ENCODE measurements at regions not wholly inside any gene's neighbourhood (a gene's known extent, or its start where the extent isn't known, plus 50 kb on each side); places are given as distances from the start of the nearest gene placed in this dataset.
"Not testable (repeated sequence)": the region's sequence is repeated elsewhere in the genome, so short reads cannot be mapped to it uniquely, and the experiment has no call there.

DNA sequence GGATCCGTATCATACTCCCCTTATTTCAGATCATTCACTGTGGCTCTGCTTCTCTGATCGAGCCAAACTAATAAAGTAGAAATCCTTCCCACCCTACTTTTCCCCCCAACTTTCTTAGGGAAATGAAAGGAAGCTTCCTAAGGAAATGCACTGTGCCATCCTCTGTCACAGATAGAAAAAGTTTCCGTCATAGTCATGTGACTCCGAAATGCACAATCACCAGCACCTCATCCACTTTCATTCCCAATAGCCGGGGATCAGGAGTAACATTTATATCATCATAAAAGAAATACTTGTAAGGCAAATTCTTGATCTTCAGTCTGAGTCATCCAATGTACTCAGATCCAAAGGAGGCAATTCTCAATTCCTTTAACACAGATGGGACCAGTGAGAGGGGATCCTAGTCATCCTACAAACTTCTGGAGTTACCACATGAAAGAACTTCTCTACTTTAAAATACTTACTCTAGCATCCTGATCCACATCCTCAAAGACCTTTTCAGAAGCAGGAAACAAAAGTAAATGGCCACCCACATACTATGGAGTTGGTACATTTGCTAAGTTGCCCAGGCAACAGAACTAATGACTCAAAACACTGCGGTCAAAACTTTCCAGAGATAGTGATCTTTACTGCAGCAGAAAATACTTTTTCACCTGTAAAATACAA, 97.8 kb upstream of the ZC3H11B start:
- H3K4me1 Mint-ChIP-seq (ENCODE audit: low read depth) = no peaks in the 10 kb centered on the region
- no peaks in the 10 kb centered on the region for H3K9me3 Mint-ChIP-seq
- H3K36me3 Mint-ChIP-seq (ENCODE audit: low read depth) = no peaks in the 10 kb centered on the region
- no peak overlapping the region for H3K27ac Mint-ChIP-seq
- no peaks in the 10 kb centered on the region for H3K27me3 Mint-ChIP-seq
- intact Hi-C loops (cut with micrococcal nuclease) = no loop called here
- H3K4me3 Mint-ChIP-seq = no peak overlapping the region

DNA sequence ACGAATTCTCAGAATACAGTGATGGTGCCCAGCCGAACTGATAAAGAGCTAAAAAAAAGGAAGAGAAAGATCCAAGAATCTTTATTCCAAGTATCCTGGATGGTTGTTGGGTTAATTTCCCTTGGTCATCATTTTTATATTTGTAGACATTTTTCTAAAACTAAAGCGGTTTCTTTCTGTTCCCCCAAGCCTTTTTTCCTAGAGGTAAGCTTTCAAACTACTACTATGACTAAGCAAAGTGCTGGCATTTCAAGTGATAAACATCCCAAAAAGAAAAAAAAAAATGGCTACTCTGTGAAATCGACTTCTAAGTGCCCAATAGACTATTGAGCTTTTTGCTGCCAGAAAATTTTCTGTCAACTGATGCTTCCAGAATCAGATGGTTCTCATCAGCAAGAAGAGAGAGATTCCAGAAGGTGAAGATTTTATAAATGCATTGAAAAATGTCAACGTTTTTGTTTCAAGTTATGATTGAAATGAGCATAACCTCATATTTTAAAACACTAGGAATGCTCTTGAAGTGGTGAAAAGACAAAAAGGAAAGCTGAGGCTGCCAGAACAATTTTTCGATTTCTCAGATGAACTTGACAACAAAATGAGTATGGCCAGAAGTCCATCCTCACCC, 96.1 kb upstream of the ZC3H11B start:
- no peaks in the 10 kb centered on the region for H3K27me3 Mint-ChIP-seq
- intact Hi-C loops (cut with micrococcal nuclease) = no loop called here
- no peaks in the 10 kb centered on the region for H3K4me1 Mint-ChIP-seq (ENCODE audit: low read depth)
- no peak overlapping the region for H3K27ac Mint-ChIP-seq
- no peaks in the 10 kb centered on the region for H3K36me3 Mint-ChIP-seq (ENCODE audit: low read depth)
- H3K4me3 Mint-ChIP-seq = no peak overlapping the region
- no peaks in the 10 kb centered on the region for H3K9me3 Mint-ChIP-seq

DNA sequence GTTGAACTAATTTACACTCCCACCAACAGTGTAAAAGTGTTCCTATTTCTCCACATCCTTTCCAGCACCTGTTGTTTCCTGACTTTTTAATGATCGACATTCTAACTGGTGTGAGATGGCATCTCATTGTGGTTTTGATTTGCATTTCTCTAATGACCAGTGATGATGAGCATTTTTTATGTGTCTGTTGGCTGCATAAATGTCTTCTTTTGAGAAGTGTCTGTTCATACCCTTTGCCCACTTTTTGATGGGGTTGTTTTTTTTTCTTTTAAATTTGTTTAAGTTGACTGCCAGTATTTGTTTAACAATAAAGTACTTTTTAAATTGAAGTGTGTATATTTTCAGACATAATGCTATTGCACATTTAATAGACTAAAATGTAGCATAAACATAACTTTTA, 95.0 kb upstream of the ZC3H11B start:
- H3K4me1 Mint-ChIP-seq (ENCODE audit: low read depth); H3K27ac Mint-ChIP-seq; H3K36me3 Mint-ChIP-seq (ENCODE audit: low read depth); H3K4me3 Mint-ChIP-seq; H3K9me3 Mint-ChIP-seq; intact Hi-C loops (cut with micrococcal nuclease); H3K27me3 Mint-ChIP-seq: not testable (repeated sequence)

DNA sequence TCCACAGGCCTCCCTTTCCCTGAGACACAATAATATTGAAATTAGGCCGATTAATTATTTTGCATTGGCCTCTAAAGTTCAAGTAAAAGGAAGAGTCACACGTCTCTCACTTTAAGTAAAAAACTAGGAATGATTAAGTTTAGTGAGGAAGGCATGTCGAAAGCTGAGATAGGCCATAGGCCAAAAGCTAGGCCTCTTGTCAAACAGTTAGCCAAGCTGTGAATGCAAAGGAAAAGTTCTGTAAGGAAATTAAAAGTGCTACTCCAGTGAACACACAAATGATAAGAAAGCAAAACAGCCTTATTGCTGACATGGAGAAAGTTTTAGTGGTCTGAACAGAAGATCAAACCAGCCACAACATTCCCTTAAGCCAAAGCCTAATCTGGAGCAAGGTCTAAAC, 91.4 kb upstream of the ZC3H11B start:
- H3K27me3 Mint-ChIP-seq; H3K4me1 Mint-ChIP-seq (ENCODE audit: low read depth); H3K4me3 Mint-ChIP-seq; H3K9me3 Mint-ChIP-seq; H3K36me3 Mint-ChIP-seq (ENCODE audit: low read depth); H3K27ac Mint-ChIP-seq; intact Hi-C loops (cut with micrococcal nuclease): not testable (repeated sequence)

DNA sequence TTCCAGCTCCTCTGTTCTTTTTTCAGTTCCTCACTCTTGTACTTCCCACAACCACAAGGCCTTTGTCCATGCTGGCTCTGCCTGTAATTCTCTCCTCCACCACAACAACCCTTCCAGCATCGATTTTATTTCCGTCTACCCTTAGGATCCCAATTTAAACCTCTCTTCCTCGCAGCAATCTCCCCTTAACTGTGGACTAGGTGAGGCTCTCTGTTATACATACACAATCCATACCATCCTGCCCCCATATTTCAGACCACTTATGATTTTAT, 90.4 kb upstream of the ZC3H11B start:
- intact Hi-C loops (cut with micrococcal nuclease) = no loop called here
- H3K36me3 Mint-ChIP-seq (ENCODE audit: low read depth) = no peaks in the 10 kb centered on the region
- no peaks in the 10 kb centered on the region for H3K9me3 Mint-ChIP-seq
- H3K4me1 Mint-ChIP-seq (ENCODE audit: low read depth) = no peaks in the 10 kb centered on the region
- no peaks in the 10 kb centered on the region for H3K27me3 Mint-ChIP-seq
- H3K27ac Mint-ChIP-seq = no peak overlapping the region
- no peak overlapping the region for H3K4me3 Mint-ChIP-seq

DNA sequence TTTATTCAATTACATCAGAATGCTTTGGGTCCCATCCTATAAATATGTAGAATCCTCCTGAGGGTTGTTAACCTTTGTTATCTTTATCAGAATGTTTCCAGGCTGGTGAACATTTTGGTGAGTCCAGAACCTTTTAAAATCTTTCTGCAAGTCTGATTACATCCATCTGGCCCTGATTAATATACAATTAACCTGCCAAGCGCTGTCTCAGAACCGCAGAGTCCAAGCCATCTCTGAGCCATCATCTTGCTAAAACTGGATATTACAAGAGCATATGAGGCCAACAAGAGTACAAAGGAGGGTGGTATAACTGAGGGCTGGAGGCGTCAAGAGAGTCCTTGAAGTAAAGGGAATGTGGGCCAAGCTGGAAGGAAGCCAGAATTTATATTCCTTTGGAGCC, 88.6 kb upstream of the ZC3H11B start:
- H3K4me3 Mint-ChIP-seq = no peak overlapping the region
- H3K27me3 Mint-ChIP-seq = no peaks in the 10 kb centered on the region
- H3K9me3 Mint-ChIP-seq = no peaks in the 10 kb centered on the region
- no peaks in the 10 kb centered on the region for H3K36me3 Mint-ChIP-seq (ENCODE audit: low read depth)
- intact Hi-C loops (cut with micrococcal nuclease) = no loop called here
- no peak overlapping the region for H3K27ac Mint-ChIP-seq
- H3K4me1 Mint-ChIP-seq (ENCODE audit: low read depth) = no peaks in the 10 kb centered on the region

DNA sequence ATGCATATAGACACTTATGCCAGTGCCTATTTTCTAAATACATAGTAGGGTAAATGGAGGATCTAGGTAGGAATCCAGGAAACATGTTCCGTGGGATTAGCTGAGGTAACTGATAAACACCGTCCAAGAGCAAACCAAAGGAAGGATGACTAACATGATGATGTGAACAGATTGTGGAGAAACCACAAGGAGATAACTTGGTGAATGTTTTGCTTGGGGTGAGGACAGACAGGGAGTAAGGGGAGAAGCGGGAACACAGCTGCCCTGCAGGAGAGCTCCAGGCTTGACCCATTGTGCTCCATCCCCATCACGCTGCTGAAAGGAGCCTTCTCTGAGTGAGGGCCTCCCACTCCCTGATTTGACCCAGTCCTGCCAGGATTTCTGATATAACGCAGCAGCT, 87.0 kb upstream of the ZC3H11B start:
- intact Hi-C loops (cut with micrococcal nuclease) = no loop called here
- H3K4me3 Mint-ChIP-seq = no peak overlapping the region
- no peak overlapping the region for H3K27ac Mint-ChIP-seq
- no peaks in the 10 kb centered on the region for H3K9me3 Mint-ChIP-seq
- H3K27me3 Mint-ChIP-seq = no peaks in the 10 kb centered on the region
- H3K36me3 Mint-ChIP-seq (ENCODE audit: low read depth) = no peaks in the 10 kb centered on the region
- H3K4me1 Mint-ChIP-seq (ENCODE audit: low read depth) = no peaks in the 10 kb centered on the region

DNA sequence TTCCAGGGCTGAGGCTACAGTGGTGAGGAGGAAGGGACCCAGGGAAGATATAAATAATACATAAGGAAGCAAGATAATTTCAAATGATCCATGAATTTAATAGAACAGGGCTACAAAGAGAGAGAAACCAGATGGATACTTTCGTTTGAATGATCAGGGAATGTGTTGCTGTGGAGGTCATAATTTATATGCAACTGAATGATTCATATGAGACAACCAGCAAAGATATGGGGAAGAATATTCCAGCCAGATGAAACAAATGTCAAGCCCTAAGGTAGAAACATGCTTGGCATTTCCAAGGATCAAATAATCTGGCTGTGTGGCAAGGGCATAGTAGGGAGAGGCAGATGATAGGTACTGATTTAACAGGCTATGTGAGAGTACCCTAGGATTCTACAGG, 84.8 kb upstream of the ZC3H11B start:
- intact Hi-C loops (cut with micrococcal nuclease) = no loop called here
- Mint-ChIP-seq H3K9me3 (no peaks in the 10 kb centered on the region), H3K36me3 (ENCODE audit: low read depth) (no peaks in the 10 kb centered on the region), H3K4me1 (ENCODE audit: low read depth) (no peaks in the 10 kb centered on the region), H3K4me3 (no peak overlapping the region), H3K27ac (no peak overlapping the region), H3K27me3 (no peaks in the 10 kb centered on the region)

DNA sequence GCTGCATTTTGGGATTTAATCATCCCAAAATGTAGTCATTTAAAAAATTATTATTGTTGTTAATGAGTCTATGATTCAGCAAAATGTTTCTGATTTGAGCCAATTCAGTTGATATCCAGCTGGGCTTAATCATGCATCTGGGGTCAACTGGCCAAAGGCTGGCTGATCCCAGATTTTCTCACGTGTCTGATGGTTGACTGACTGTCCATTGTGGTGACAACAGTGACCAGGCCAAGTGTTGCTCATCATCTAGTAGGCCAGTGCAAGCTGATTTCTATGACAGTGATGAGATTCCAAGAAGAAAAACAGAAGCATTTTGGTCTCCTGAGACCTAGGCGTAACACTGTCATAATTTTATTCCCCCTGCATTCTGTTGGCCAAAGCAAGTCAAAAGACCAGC, 80.1 kb upstream of the ZC3H11B start:
- no peaks in the 10 kb centered on the region for H3K9me3 Mint-ChIP-seq
- no peaks in the 10 kb centered on the region for H3K36me3 Mint-ChIP-seq (ENCODE audit: low read depth)
- no peaks in the 10 kb centered on the region for H3K4me1 Mint-ChIP-seq (ENCODE audit: low read depth)
- peaks cover 2% of the 10 kb centered on the region for H3K27me3 Mint-ChIP-seq
- no peak overlapping the region for H3K4me3 Mint-ChIP-seq
- intact Hi-C loops (cut with micrococcal nuclease) = no loop called here
- H3K27ac Mint-ChIP-seq = no peak overlapping the region

DNA sequence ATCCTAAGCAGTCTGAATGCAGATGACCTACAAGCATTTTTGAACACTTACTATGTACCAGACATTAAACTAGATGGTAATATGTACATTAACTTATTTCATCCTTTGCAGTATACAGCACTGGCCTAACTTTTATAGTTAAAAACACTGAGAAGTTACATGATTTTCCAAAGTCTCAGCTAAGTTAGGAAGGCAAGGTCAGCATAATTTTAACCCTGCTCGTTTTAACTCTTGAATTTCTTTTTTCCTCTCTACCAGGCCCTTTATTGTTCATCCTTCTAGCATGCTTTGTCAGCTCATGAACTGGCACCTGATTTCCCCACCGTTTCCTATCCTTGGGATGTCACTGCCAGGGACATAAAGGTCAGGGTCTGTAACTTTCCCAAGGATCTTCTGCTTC, 76.9 kb upstream of the ZC3H11B start:
- H3K4me3 Mint-ChIP-seq = no peak overlapping the region
- H3K27me3 Mint-ChIP-seq = peaks cover 2% of the 10 kb centered on the region
- no peaks in the 10 kb centered on the region for H3K36me3 Mint-ChIP-seq (ENCODE audit: low read depth)
- no peak overlapping the region for H3K27ac Mint-ChIP-seq
- intact Hi-C loops (cut with micrococcal nuclease) = no loop called here
- H3K4me1 Mint-ChIP-seq (ENCODE audit: low read depth) = no peaks in the 10 kb centered on the region
- H3K9me3 Mint-ChIP-seq = no peaks in the 10 kb centered on the region

DNA sequence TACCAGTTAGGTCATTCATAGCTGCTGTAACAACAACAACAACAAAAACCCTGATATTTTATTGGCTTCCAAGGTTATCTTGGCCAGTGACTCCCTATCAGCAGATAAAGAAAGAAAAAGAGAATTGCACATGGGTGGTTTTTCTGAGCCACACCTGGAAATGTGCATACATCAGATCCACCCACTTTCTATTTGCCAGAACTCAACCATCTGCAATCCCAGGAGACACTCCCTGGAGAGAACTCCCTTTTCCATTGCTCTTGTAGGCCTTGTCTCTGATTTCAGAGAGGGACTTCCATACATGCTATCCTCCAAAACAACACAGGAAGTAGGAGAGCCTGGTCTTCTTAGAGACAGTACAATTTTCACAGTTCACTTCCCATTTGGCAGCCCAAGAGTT, 74.9 kb upstream of the ZC3H11B start:
- Mint-ChIP-seq H3K36me3 (ENCODE audit: low read depth) (no peaks in the 10 kb centered on the region), H3K4me1 (ENCODE audit: low read depth) (peaks cover 2% of the 10 kb centered on the region), H3K4me3 (no peak overlapping the region), H3K27me3 (peaks cover 2% of the 10 kb centered on the region), H3K27ac (no peak overlapping the region), H3K9me3 (peaks cover 4% of the 10 kb centered on the region)
- intact Hi-C loops (cut with micrococcal nuclease) = no loop called here

DNA sequence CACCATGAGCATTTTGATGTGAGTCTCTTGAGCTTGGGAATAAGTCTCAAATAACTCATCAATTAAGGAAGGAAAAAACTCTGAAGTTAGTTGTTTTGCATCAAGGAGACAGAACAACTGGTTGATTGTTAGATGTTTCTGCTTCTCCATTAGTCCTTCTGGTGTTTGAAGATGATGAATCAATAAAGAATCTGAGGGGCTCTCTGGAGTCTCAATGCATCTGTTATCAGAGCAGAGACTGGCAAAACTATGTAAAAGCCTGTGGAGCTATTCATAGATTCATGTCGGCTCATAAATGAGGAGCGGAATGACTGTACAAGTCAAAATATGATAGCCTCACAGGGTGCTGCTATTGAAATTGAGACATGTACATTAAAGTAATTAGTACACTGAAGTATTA, 73.3 kb upstream of the ZC3H11B start:
- intact Hi-C loops (cut with micrococcal nuclease) = no loop called here
- Mint-ChIP-seq H3K4me1 (ENCODE audit: low read depth) (peaks cover 7% of the 10 kb centered on the region), H3K4me3 (no peak overlapping the region), H3K9me3 (peaks cover 8% of the 10 kb centered on the region), H3K27ac (no peak overlapping the region), H3K36me3 (ENCODE audit: low read depth) (no peaks in the 10 kb centered on the region), H3K27me3 (peaks cover 3% of the 10 kb centered on the region)

DNA sequence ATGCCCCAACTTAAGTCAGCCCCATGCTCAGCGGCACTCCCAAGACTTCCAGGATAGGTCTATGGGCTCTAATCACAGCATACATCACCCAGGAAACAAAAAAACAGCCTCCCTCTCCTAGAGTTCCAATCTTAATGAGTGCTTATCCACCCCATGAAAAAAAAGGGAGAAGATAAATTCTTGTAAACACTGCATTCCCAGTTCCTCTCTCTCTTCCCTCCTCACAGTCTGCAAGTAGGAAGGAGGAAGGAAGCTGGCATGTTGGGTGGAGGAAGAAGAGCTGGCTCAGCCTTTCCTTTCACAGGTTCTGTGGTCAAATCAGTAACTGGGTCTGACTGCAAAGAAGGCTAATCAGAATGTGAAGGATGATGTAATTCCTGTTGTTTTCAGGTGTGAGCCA, 69.9 kb upstream of the ZC3H11B start:
- Mint-ChIP-seq H3K36me3 (ENCODE audit: low read depth) (no peaks in the 10 kb centered on the region), H3K4me3 (no peak overlapping the region), H3K9me3 (peaks cover 8% of the 10 kb centered on the region), H3K27me3 (peaks cover 1% of the 10 kb centered on the region), H3K27ac (no peak overlapping the region), H3K4me1 (ENCODE audit: low read depth) (peaks cover 7% of the 10 kb centered on the region)
- intact Hi-C loops (cut with micrococcal nuclease) = no loop called here

DNA sequence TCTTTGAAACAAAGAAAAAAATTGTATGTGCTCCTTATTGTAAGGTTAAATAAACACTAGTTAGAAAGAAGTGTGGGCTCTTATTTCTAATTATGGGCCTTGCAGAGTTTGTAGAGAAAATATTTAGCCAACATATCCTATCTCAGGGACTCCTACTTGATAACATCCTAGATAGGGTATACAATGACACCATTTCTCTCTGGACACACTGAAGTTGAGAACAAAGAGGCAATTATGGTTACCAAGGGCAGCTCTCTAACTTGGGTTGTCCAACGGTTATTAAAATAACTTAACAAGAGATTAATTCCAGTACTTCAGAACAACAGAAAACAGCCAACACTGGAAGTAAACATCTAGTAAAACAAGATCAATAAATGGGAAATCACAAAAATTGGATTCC, 69.0 kb upstream of the ZC3H11B start:
- no peak overlapping the region for H3K27ac Mint-ChIP-seq
- peaks cover 7% of the 10 kb centered on the region for H3K4me1 Mint-ChIP-seq (ENCODE audit: low read depth)
- H3K4me3 Mint-ChIP-seq = no peak overlapping the region
- peaks cover 1% of the 10 kb centered on the region for H3K27me3 Mint-ChIP-seq
- intact Hi-C loops (cut with micrococcal nuclease) = no loop called here
- H3K36me3 Mint-ChIP-seq (ENCODE audit: low read depth) = no peaks in the 10 kb centered on the region
- peaks cover 8% of the 10 kb centered on the region for H3K9me3 Mint-ChIP-seq

DNA sequence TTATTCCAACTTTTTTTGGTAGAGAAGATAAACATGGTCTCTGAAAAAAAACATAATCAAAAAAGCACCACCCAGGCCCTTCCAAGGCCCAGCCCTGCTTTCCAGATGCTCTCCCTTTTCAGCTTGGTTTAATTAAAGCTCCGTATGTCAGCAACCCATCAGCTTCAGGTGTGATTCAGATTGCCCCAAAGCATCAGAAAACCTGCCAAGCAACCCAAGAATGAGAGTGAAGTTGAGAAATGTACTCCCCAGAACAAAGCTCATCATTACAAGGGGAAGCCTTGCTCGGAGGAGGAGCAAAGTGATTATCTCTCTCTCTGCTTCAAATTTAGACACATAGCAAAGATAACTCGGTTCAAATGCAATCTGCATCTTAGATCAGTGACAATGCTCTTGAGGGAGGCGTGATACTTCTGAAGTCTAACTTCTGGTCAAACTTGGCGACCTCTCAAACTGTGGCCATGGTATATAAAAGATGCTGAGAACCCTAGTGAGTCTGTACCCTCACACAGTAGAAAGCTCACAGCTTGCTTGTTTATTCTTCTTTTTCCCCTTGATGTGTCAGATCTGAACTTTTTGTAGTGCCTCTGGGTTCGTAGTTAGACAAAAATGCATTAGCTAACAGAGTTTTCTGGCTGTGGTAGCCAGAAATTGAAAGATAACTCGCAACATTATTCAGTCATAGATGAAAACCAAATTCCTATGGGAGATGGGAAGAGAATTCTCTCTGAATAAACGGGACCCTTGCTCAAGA, 63.3 kb upstream of the ZC3H11B start:
- H3K4me3 Mint-ChIP-seq = no peak overlapping the region
- H3K36me3 Mint-ChIP-seq (ENCODE audit: low read depth) = no peaks in the 10 kb centered on the region
- intact Hi-C loops (cut with micrococcal nuclease) = no loop called here
- H3K27me3 Mint-ChIP-seq = peaks cover 1% of the 10 kb centered on the region
- H3K4me1 Mint-ChIP-seq (ENCODE audit: low read depth) = no peaks in the 10 kb centered on the region
- H3K27ac Mint-ChIP-seq = no peak overlapping the region
- H3K9me3 Mint-ChIP-seq = no peaks in the 10 kb centered on the region

Data from dendritic cell treated with granulocyte-macrophage colony-stimulating factor and Interleukin-4, amounts not matched to agents 40 ng/mL and 50 ng/mL, for 4 days (primary cell).